Left ventricle myocardium inferior (tissue), 1 donor: ENCODE measurements at regions not wholly inside any gene's neighbourhood (a gene's known extent, or its start where the extent isn't known, plus 50 kb on each side); places are given as distances from the start of the nearest gene placed in this dataset.
"Not testable (repeated sequence)": the region's sequence is repeated elsewhere in the genome, so short reads cannot be mapped to it uniquely, and the experiment has no call there.

Experiments used
- DNase-seq: peaks from one replicate; pipeline ENCODE4 v3.0.0-alpha.2; 2020
- H3K27ac ChIP-seq: fragments of 200-600 bp; replicated peaks from 2 replicates; pipeline ENCODE4 v1.8.0; 2021
- H3K27me3 ChIP-seq: fragments of 200-600 bp; 2 replicates; pipeline ENCODE4 v1.8.0; 2021; ENCODE audit warnings: low read depth
- H3K36me3 ChIP-seq: fragments of 200-600 bp; 2 replicates; pipeline ENCODE4 v1.8.0; 2021
- H3K4me1 ChIP-seq: fragments of 200-600 bp; 2 replicates; pipeline ENCODE4 v1.8.0; 2021
- H3K4me3 ChIP-seq: fragments of 200-600 bp; 2 replicates; pipeline ENCODE4 v1.8.0; 2021; ENCODE audit warnings: mild to moderate bottlenecking, moderate library complexity
- H3K9me3 ChIP-seq: fragments of 200-600 bp; replicated peaks from 2 replicates; pipeline ENCODE4 v1.8.0; 2021
- CTCF ChIP-seq: fragments of 200-600 bp; IDR thresholded peaks from 2 replicates; pipeline ENCODE4 v1.8.0; 2021; ENCODE audit warnings: antibody characterized with exemption, mild to moderate bottlenecking, borderline replicate concordance
- intact Hi-C: fragments of 100-400 bp; cut with micrococcal nuclease; formaldehyde crosslinking; loops from one replicate; pipeline ENCODE4 v1.11.0; 2022
- donor health status: DM: no; HTN: yes; CAD: no; lungs with severe emphysema.

- Histone ChIP-seq H3K4me3 (no peak overlapping the region), H3K36me3 (no peaks in the 10 kb centered on the region), H3K27me3 (no peaks in the 10 kb centered on the region), H3K4me1 (no peaks in the 10 kb centered on the region), H3K27ac (no peak overlapping the region), H3K9me3 (no peaks in the 10 kb centered on the region)
- no peak for TF ChIP-seq CTCF
- DNase-seq: no peak
- intact Hi-C loops: no loop called here
These were observed 69.2 kb upstream of the MAML3 start for GRCh38 chr4:140223056-140223810.

- DNase-seq: no peak
- no peaks in the 10 kb centered on the region for H3K4me1 ChIP-seq
- intact Hi-C loops: no loop called here
- no peaks in the 10 kb centered on the region for H3K36me3 ChIP-seq
- no peak for TF ChIP-seq CTCF
- H3K27me3 ChIP-seq: no peaks in the 10 kb centered on the region
- no peaks in the 10 kb centered on the region for H3K9me3 ChIP-seq
- no peak overlapping the region for H3K27ac ChIP-seq
- H3K4me3 ChIP-seq: no peak overlapping the region
These were observed 68.2 kb upstream of the MAML3 start for GRCh38 chr4:140222171-140222570.

- no peaks in the 10 kb centered on the region for H3K27me3 ChIP-seq
- TF ChIP-seq CTCF: no peak
- H3K27ac ChIP-seq: no peak overlapping the region
- intact Hi-C loops: no loop called here
- no peak for DNase-seq
- H3K9me3 ChIP-seq: no peaks in the 10 kb centered on the region
- H3K36me3 ChIP-seq: no peaks in the 10 kb centered on the region
- H3K4me3 ChIP-seq: no peak overlapping the region
- no peaks in the 10 kb centered on the region for H3K4me1 ChIP-seq
These were observed 66.1 kb upstream of the MAML3 start for GRCh38 chr4:140220058-140220457.

- no peak for DNase-seq
- Histone ChIP-seq H3K27me3 (no peaks in the 10 kb centered on the region), H3K27ac (no peak overlapping the region), H3K36me3 (no peaks in the 10 kb centered on the region), H3K9me3 (no peaks in the 10 kb centered on the region), H3K4me1 (no peaks in the 10 kb centered on the region), H3K4me3 (no peak overlapping the region)
- intact Hi-C loops: no loop called here
- TF ChIP-seq CTCF: no peak
These were observed 65.6 kb upstream of the MAML3 start for GRCh38 chr4:140219567-140219966.

GRCh38 chr4:140219070-140219469, 65.1 kb upstream of the MAML3 start:
- DNase-seq, H3K4me3 ChIP-seq, H3K9me3 ChIP-seq, H3K4me1 ChIP-seq, intact Hi-C loops, H3K27me3 ChIP-seq, H3K27ac ChIP-seq, H3K36me3 ChIP-seq: not testable (repeated sequence)

GRCh38 chr4:140213749-140214148, 59.8 kb upstream of the MAML3 start:
- Histone ChIP-seq H3K36me3 (no peaks in the 10 kb centered on the region), H3K4me1 (no peaks in the 10 kb centered on the region), H3K4me3 (no peak overlapping the region), H3K27me3 (no peaks in the 10 kb centered on the region), H3K9me3 (no peaks in the 10 kb centered on the region), H3K27ac (no peak overlapping the region)
- DNase-seq: no peak
- intact Hi-C loops: no loop called here
- no peak for TF ChIP-seq CTCF
